ENCODE measurements at regions not wholly inside any gene's neighbourhood (a gene's known extent, or its start where the extent isn't known, plus 50 kb on each side); places are given as distances from the start of the nearest gene placed in this dataset.
"Not testable (repeated sequence)": the region's sequence is repeated elsewhere in the genome, so short reads cannot be mapped to it uniquely, and the experiment has no call there.

DNA sequence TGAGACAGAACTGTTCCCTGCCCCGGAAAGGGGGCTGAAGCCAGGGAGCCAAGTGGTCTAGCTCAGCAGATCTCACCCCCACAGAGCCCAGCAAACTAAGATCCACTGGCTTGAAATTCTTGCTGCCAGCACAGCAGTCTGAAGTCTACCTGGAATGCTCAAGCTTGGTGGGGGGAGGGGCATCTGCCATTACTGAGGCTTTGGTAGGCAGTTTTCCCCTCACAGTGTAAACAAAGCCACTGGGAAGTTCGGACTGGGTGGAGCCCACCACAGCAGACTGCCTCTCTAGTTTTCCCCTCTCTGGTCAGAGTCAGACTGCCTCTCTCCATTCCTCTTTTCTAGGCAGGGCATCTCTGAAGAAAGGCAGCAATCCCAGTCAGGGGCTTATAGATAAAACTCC is 68.5 kb upstream of the MAN1A1 start:
- not testable (repeated sequence) for DNase-seq

DNA sequence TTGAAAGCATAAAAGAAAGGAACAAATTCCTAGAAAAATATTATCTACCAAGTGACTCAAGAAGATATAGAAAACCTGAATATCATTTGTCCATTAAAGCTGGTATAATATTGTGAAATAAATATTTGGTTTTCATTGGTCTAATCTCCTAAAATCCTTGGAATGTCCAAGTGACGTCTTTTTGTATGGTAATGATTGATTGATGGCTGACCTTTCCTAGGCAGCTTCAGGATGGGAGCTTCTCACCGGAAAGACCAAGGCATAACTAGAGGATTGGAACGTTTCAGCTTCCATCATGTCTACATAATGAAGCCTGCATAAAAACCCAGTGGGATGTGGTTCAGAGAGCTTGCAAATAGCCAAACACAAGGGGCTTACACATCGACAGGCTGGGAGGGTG is 57.6 kb upstream of the MAN1A1 start:
- no peak for DNase-seq

DNA sequence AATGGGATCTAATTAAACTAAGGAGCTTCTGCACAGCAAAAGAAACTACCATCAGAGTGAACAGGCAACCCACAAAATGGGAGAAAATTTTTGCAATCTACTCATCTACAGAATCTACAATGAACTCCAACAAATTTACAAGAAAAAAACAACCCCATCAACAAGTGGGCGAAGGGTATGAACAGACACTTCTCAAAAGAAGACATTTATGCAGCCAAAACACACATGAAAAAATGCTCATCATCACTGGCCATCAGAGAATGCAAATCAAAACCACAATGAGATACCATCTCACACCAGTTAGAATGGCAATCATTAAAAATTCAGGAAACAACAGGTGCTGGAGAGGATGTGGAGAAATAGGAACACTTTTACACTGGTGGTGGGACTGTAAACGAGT is 55.6 kb upstream of the MAN1A1 start:
- not testable (repeated sequence) for DNase-seq

Data from NCI-H1105 (cell line).